Keratinocyte (primary cell): ENCODE measurements at regions not wholly inside any gene's neighbourhood (a gene's known extent, or its start where the extent isn't known, plus 50 kb on each side); places are given as distances from the start of the nearest gene placed in this dataset.

Source experiments
- DNase-seq: peaks from one replicate; pipeline ENCODE4 v3.0.0-alpha.2; 2011; ENCODE audit warnings: low read depth, missing footprints, low spot score
- FAIRE-seq: peaks from 2 replicates; lab custom pipeline; 2011; peaks lifted over from hg19 to GRCh38; lab: Jason Lieb, UNC
- H2AFZ ChIP-seq: 2 replicates; pipeline ENCODE4 v1.6.0; 2012; ENCODE audit warnings: low read length, control low read depth, inconsistent platforms; ENCODE audit not compliant: control insufficient read depth
- H3K27ac ChIP-seq: 2 replicates; pipeline ENCODE4 v1.5.1; 2011; ENCODE audit warnings: low read length; ENCODE audit not compliant: control insufficient read depth, insufficient read depth
- H3K27me3 ChIP-seq: 3 replicates; pipeline ENCODE4 v1.6.0; 2011; ENCODE audit warnings: low read length; ENCODE audit not compliant: control insufficient read depth, insufficient read depth; ENCODE audit errors: extremely low read depth
- H3K36me3 ChIP-seq, 2 experiments: 2 replicates in 1 of 2; 3 replicates in 1 of 2; pipeline ENCODE4 v1.5.1; 2011; ENCODE audit warnings: low read length in 2 of 2, mild to moderate bottlenecking in 1 of 2; ENCODE audit not compliant: control insufficient read depth in 2 of 2, insufficient read depth in 2 of 2; ENCODE audit errors: extremely low read depth in 1 of 2
- H3K4me1 ChIP-seq: 3 replicates; pipeline ENCODE4 v1.5.1; 2011; ENCODE audit warnings: low read length; ENCODE audit not compliant: control insufficient read depth, insufficient read depth; ENCODE audit errors: extremely low read depth
- H3K4me2 ChIP-seq: 3 replicates; pipeline ENCODE4 v1.6.0; 2011; ENCODE audit warnings: low read depth, low read length; ENCODE audit not compliant: control insufficient read depth, insufficient read depth; ENCODE audit errors: extremely low read depth
- H3K4me3 ChIP-seq, 3 experiments: fragments of 200-600 bp in 1 of 3; sonication (generic) in 1 of 3; 2 replicates in 2 of 3; 3 replicates in 1 of 3; pipeline ENCODE4 v1.5.1; 2011 to 2016; ENCODE audit warnings: low read length in 3 of 3, mild to moderate bottlenecking in 3 of 3, control low read depth in 2 of 3, inconsistent platforms in 1 of 3, low read depth in 1 of 3, mixed read lengths in 1 of 3, mixed run types in 1 of 3, moderate library complexity in 1 of 3; ENCODE audit not compliant: control insufficient read depth in 2 of 3, insufficient read depth in 2 of 3; ENCODE audit errors: extremely low read depth in 1 of 3
- H3K79me2 ChIP-seq: 2 replicates; pipeline ENCODE4 v1.6.0; 2012; ENCODE audit warnings: low read length; ENCODE audit not compliant: control insufficient read depth, insufficient read depth
- H3K9ac ChIP-seq: 3 replicates; pipeline ENCODE4 v1.6.0; 2011; ENCODE audit warnings: low read length; ENCODE audit not compliant: control insufficient read depth, insufficient read depth; ENCODE audit errors: extremely low read depth
- H3K9me1 ChIP-seq: 3 replicates; pipeline ENCODE4 v1.6.0; 2011; ENCODE audit warnings: low read length; ENCODE audit not compliant: control insufficient read depth, insufficient read depth; ENCODE audit errors: extremely low read depth
- H3K9me3 ChIP-seq: 2 replicates; pipeline ENCODE4 v1.5.1; 2012; ENCODE audit warnings: low read depth, low read length; ENCODE audit not compliant: control insufficient read depth
- H4K20me1 ChIP-seq: 3 replicates; pipeline ENCODE4 v1.6.0; 2011; ENCODE audit warnings: low read length; ENCODE audit not compliant: control insufficient read depth, insufficient read depth; ENCODE audit errors: extremely low read depth
- EZH2 ChIP-seq: IDR thresholded peaks from one replicate; pipeline ENCODE4 v1.6.1; 2012; ENCODE audit warnings: inconsistent platforms, mild to moderate bottlenecking, low read length, moderate library complexity
- dilution Hi-C: fragments of 300-500 bp; cut with MboI; formaldehyde crosslinking; loops from one replicate; pipeline ENCODE4 v1.7.0; 2020; ENCODE audit warnings: low sequenced_read_pairs; ENCODE audit not compliant: extremely low pct_ligation_motif_present
- TF ChIP-seq, protein P1 (sequence below), 3 experiments: IDR thresholded peaks in 1 of 3; conservative IDR thresholded peaks in 1 of 3; optimal IDR thresholded peaks in 1 of 3; 2 replicates in 2 of 3; 3 replicates in 1 of 3; pipeline versions ENCODE3 to v1.5.1; 2011; ENCODE audit warnings: low read length in 3 of 3, mild to moderate bottlenecking in 3 of 3, moderate library complexity in 2 of 3, control low read depth in 1 of 3, inconsistent platforms in 1 of 3; ENCODE audit not compliant: insufficient read depth in 2 of 3; ENCODE audit errors: extremely low read depth in 1 of 3

DNA sequence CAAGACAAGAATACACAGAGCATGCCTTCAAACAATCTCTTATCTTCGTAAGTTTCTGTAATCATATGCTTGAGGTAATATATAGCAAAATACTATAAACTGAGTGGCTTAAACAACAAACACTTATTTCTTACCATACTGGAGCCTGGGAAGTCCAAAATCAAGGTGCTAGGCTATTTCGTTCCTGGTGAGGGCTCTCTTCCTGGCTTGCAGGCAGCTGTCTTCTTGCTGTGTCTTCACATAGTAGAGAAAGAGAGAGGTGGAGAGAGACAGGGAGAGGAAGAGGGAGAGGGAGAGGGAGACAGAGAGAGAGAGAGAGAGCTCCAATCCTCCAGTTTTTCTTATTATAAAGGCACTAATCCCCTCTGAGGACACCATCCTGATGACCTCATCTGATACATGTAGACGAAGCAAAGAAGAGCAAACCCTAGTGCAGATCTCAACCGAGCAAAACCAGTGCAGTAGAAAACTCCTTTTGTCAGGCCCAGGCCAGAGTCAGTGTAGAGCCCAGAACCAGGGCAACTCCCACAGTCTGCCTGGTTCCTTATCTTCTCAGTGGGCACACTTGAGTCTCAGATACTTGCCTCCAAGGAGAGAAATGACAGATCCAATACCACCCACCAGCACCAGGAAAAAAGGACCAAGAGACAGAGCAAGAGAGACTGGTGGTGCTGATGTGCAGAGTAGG lies 297.1 kb upstream of the NCAM1 start:
- no peak for TF ChIP-seq EZH2
- TF ChIP-seq, protein P1, sequence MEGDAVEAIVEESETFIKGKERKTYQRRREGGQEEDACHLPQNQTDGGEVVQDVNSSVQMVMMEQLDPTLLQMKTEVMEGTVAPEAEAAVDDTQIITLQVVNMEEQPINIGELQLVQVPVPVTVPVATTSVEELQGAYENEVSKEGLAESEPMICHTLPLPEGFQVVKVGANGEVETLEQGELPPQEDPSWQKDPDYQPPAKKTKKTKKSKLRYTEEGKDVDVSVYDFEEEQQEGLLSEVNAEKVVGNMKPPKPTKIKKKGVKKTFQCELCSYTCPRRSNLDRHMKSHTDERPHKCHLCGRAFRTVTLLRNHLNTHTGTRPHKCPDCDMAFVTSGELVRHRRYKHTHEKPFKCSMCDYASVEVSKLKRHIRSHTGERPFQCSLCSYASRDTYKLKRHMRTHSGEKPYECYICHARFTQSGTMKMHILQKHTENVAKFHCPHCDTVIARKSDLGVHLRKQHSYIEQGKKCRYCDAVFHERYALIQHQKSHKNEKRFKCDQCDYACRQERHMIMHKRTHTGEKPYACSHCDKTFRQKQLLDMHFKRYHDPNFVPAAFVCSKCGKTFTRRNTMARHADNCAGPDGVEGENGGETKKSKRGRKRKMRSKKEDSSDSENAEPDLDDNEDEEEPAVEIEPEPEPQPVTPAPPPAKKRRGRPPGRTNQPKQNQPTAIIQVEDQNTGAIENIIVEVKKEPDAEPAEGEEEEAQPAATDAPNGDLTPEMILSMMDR (optimal IDR thresholded peaks at IDR 0.05 in 1 of 3, IDR thresholded peaks at IDR 0.05 in 1 of 3, conservative IDR thresholded peaks at IDR 0.05 in 1 of 3; ENCODE audit: extremely low read depth in 1 of 3, insufficient read depth in 2 of 3, low read length in 3 of 3), result no peak
- H3K4me1 ChIP-seq, result no peaks in the 10 kb centered on the region
- H2AFZ ChIP-seq, result no peak overlapping the region
- H4K20me1 ChIP-seq, result no peaks in the 10 kb centered on the region
- H3K27me3 ChIP-seq, result no peaks in the 10 kb centered on the region
- H3K9me3 ChIP-seq, result no peaks in the 10 kb centered on the region
- no peaks in the 10 kb centered on the region for H3K79me2 ChIP-seq
- no peak overlapping the region for H3K4me2 ChIP-seq
- H3K9me1 ChIP-seq, result no peaks in the 10 kb centered on the region
- no peak overlapping the region for H3K9ac ChIP-seq
- dilution Hi-C loops, result no loop called here
- no peak for FAIRE-seq
- H3K36me3 ChIP-seq, result no peaks in the 10 kb centered on the region
- no peak overlapping the region for H3K27ac ChIP-seq
- no peak for DNase-seq
- no peak overlapping the region for H3K4me3 ChIP-seq

DNA sequence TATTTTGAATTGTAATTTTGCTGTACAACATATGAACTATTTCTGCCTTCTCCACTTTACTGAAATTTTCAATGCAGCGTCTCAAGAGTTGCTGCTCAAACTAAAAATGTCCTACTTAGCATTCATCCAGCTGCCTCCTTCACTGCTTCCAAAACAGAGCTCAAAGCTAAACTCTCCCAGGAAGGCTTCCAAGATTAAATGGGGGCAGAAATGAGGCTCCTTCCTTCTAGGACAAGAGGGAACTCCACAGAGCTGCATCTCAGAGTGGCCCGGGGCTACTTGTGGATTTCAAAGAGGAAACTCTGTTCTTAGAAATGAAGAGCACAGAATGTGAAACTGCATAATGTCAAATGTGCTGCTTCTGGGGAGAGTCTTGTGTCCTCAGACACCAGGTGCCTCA lies 295.9 kb upstream of the NCAM1 start:
- dilution Hi-C loops, result no loop called here
- H3K9ac ChIP-seq, result no peak overlapping the region

More for the DNA sequence above, 295.9 kb upstream of the NCAM1 start:
- H3K27me3 ChIP-seq, result no peaks in the 10 kb centered on the region
- no peak overlapping the region for H2AFZ ChIP-seq
- H4K20me1 ChIP-seq, result no peaks in the 10 kb centered on the region
- TF ChIP-seq, protein P1 (optimal IDR thresholded peaks at IDR 0.05 in 1 of 3, IDR thresholded peaks at IDR 0.05 in 1 of 3, conservative IDR thresholded peaks at IDR 0.05 in 1 of 3; ENCODE audit: extremely low read depth in 1 of 3, insufficient read depth in 2 of 3, low read length in 3 of 3), result no peak
- no peak for TF ChIP-seq EZH2
- H3K79me2 ChIP-seq, result no peaks in the 10 kb centered on the region
- no peaks in the 10 kb centered on the region for H3K9me1 ChIP-seq
- no peaks in the 10 kb centered on the region for H3K4me1 ChIP-seq
- H3K4me3 ChIP-seq, result no peak overlapping the region
- H3K4me2 ChIP-seq, result no peak overlapping the region
- no peaks in the 10 kb centered on the region for H3K9me3 ChIP-seq
- DNase-seq (no peak), FAIRE-seq (no peak)
- no peaks in the 10 kb centered on the region for H3K36me3 ChIP-seq
- H3K27ac ChIP-seq, result no peak overlapping the region
